ENCODE measurements at regions not wholly inside any gene's neighbourhood (a gene's known extent, or its start where the extent isn't known, plus 50 kb on each side); places are given as distances from the start of the nearest gene placed in this dataset.

DNA sequence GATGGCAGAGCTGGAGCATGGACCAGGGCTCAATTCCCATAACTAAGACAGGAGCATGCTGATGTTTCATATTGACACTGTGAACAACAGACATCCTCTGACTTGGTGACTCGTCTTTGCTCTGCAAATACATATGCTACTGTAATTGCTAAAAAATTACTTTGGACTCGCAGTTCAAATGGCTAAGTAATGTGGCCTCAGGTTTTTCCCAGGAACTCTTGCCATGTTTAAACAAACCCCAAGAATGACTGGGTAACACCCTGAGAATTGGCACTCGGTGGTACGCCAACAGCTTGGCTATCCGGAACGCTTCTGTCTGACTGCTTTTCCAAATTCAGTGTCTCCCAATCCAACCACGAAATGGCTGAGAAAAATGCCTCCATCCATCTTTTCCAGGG lies 456.7 kb upstream of the THBS1 start:
- H3K4me3 Mint-ChIP-seq: no peak overlapping the region
- H3K36me3 Mint-ChIP-seq: no peaks in the 10 kb centered on the region
- H3K9me3 Mint-ChIP-seq: no peaks in the 10 kb centered on the region
- H3K4me1 Mint-ChIP-seq (ENCODE audit: unreplicated experiment): peaks cover 21% of the 10 kb centered on the region
- H3K27ac Mint-ChIP-seq: no peak overlapping the region
- DNase-seq (ENCODE audit: extremely low spot score, unreplicated experiment): no peak
- TF ChIP-seq, protein P1, sequence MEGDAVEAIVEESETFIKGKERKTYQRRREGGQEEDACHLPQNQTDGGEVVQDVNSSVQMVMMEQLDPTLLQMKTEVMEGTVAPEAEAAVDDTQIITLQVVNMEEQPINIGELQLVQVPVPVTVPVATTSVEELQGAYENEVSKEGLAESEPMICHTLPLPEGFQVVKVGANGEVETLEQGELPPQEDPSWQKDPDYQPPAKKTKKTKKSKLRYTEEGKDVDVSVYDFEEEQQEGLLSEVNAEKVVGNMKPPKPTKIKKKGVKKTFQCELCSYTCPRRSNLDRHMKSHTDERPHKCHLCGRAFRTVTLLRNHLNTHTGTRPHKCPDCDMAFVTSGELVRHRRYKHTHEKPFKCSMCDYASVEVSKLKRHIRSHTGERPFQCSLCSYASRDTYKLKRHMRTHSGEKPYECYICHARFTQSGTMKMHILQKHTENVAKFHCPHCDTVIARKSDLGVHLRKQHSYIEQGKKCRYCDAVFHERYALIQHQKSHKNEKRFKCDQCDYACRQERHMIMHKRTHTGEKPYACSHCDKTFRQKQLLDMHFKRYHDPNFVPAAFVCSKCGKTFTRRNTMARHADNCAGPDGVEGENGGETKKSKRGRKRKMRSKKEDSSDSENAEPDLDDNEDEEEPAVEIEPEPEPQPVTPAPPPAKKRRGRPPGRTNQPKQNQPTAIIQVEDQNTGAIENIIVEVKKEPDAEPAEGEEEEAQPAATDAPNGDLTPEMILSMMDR (conservative IDR thresholded peaks at IDR 0.05): no peak
- H3K27me3 Mint-ChIP-seq: peaks cover 2% of the 10 kb centered on the region

DNA sequence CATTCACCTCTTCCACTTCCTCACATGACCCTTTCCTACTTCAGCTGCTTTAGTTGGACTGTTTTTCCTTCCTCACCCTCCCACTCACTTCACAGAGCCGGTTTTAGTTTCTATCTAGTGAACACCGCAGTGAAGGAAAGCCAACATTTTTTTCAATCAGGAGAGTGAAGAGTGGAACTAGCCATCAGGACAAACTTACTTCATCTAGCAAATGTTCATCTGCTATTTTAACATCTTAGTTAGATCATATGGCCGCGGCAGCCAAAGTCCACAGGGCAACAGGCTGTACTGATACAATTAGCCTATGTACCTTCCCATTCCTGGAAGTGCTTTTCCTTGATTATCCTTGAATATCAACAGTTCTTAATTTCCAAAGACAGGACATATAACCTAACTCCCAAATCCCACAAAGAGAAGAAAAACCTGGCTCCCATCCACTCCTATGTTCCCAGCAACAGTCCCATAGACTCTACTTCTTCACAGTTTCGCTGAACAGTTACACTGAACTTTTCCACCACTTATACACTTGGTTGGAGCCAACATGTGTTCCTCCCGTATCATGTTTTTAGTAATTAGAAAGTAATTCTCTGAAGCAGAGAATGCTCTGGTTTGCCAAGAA lies 456.2 kb upstream of the THBS1 start:
- DNase-seq (ENCODE audit: extremely low spot score, unreplicated experiment): no peak

DNA sequence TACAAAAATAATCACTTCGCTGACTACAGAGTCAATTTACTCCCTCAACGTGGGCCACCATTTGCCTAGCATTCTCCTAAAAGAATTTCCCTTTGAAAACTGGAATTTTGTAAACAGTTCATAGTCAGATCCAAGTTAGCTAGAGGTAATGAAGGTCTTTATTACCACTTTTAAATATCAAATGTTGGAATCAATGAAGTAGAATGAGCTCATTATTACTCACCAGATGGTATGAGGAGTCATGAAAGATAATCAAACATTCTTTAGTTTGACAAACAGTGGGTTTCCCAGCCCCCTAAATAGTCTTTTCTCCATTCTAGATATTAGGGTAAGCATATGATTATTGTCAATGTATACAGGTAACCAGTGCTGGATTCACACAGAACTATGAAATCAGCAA lies 455.7 kb upstream of the THBS1 start:
- TF ChIP-seq, protein P1 (conservative IDR thresholded peaks at IDR 0.05): no peak
- Mint-ChIP-seq H3K27me3 (peaks cover 2% of the 10 kb centered on the region), H3K9me3 (no peaks in the 10 kb centered on the region), H3K4me3 (no peak overlapping the region), H3K27ac (no peak overlapping the region), H3K4me1 (ENCODE audit: unreplicated experiment) (peaks cover 21% of the 10 kb centered on the region), H3K36me3 (no peaks in the 10 kb centered on the region)
- DNase-seq (ENCODE audit: extremely low spot score, unreplicated experiment): no peak

More for the DNA sequence above, 456.2 kb upstream of the THBS1 start:
- Mint-ChIP-seq H3K4me1 (ENCODE audit: unreplicated experiment) (peaks cover 21% of the 10 kb centered on the region), H3K4me3 (no peak overlapping the region), H3K27me3 (peaks cover 2% of the 10 kb centered on the region), H3K9me3 (no peaks in the 10 kb centered on the region), H3K27ac (no peak overlapping the region), H3K36me3 (no peaks in the 10 kb centered on the region)
- TF ChIP-seq, protein P1 (conservative IDR thresholded peaks at IDR 0.05): no peak

DNA sequence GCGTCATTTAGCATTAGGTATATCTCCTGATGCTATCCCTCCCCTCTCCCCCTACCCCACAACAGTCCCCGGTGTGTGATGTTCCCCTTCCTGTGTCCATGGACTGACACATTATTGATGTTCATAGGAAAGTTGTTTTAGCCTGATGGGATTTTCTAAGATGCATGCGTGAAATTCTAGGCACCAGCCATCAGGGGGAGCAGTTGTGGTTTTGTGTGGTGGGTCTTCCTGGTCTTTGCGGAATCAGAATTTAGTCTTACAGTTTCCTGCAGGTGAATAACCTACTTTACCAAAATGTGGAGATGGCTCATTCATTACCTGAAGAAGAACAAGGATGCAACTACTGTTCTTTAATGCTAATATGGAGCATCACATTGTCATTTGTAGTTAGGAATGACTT lies 455.0 kb upstream of the THBS1 start:
- DNase-seq (ENCODE audit: extremely low spot score, unreplicated experiment): no peak
- TF ChIP-seq, protein P1 (conservative IDR thresholded peaks at IDR 0.05): peak; percentile 81
- Mint-ChIP-seq H3K9me3 (no peaks in the 10 kb centered on the region), H3K4me3 (no peak overlapping the region), H3K27ac (no peak overlapping the region), H3K4me1 (ENCODE audit: unreplicated experiment) (peaks cover 21% of the 10 kb centered on the region), H3K36me3 (no peaks in the 10 kb centered on the region), H3K27me3 (peaks cover 2% of the 10 kb centered on the region)

DNA sequence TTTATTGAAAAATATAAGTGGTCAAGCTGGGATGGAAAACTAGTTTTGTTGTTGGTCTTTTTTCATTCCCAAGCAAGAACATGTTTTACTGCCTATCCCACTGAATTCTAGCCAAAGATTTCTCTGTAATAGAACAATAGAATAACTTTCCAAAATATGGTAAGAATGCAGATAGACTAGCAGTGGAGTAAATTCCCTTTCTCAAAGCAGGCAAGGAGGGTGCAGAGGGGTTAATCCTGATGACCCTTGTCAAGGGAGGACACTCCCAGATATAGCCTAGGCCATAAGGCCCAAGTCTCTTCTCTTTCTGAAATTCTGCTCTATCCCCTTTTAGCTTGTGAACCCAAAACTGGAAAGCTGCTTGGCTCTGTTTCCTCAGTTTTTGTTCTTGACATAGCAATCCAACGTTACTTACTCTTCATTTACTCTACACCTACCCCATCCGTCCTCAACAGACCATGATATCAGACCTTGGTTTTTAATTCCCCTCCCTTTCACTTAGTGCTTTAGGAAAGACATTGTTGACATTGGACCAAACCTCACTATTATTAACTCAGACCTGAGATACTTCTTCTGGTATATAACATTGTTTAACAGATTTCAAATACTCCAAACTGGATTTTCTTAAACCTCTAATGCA lies 453.6 kb upstream of the THBS1 start:
- Mint-ChIP-seq H3K4me3 (no peak overlapping the region), H3K27ac (peak overlapping the region; percentile 84), H3K4me1 (ENCODE audit: unreplicated experiment) (peaks cover 21% of the 10 kb centered on the region), H3K36me3 (no peaks in the 10 kb centered on the region), H3K9me3 (no peaks in the 10 kb centered on the region), H3K27me3 (peaks cover 2% of the 10 kb centered on the region)
- TF ChIP-seq, protein P1 (conservative IDR thresholded peaks at IDR 0.05): no peak
- no peak for DNase-seq (ENCODE audit: extremely low spot score, unreplicated experiment)
